NT2/D1 (cell line): ENCODE measurements at regions not wholly inside any gene's neighbourhood (a gene's known extent, or its start where the extent isn't known, plus 50 kb on each side); places are given as distances from the start of the nearest gene placed in this dataset.

Source experiments
- SUZ12 ChIP-seq: IDR thresholded peaks from 2 replicates; pipeline ENCODE4 v1.6.1; 2011; ENCODE audit not compliant: insufficient read length, insufficient read depth; ENCODE audit errors: extremely low read depth
- YY1 ChIP-seq: IDR thresholded peaks from 2 replicates; pipeline ENCODE4 v1.6.1; 2011; ENCODE audit not compliant: insufficient read length, insufficient read depth
- ZNF274 ChIP-seq: IDR thresholded peaks from 2 replicates; pipeline ENCODE4 v1.6.1; 2011; ENCODE audit warnings: mild to moderate bottlenecking, low read depth, low read length

DNA sequence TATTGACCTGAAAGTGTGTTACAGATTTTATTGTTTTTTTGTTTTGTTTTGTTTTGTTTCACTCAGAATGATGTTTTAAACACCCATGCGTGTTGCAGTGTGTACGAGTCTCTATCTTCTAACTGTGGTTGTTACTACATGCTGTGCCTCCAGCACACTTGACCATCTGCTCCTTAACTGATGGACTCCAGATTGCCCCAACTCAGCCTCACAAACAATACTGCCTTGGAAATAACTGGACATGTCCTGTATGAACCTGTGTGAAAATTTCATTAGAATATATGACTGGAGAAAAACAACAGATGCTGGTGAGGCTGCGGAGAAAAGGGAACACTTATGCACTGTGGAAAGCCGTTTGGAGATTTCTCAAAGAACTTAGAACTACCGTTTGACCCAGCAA is 68.7 kb upstream of the HAND1 start:
- TF ChIP-seq ZNF274 (no peak), SUZ12 (no peak), YY1 (no peak)
